PFSK-1 (cell line): ENCODE measurements at regions not wholly inside any gene's neighbourhood (a gene's known extent, or its start where the extent isn't known, plus 50 kb on each side); places are given as distances from the start of the nearest gene placed in this dataset.

Experiments used
- FOXP2 ChIP-seq: optimal IDR thresholded peaks from 2 replicates; pipeline ENCODE3; 2011; ENCODE audit warnings: borderline replicate concordance, control low read depth, inconsistent platforms; ENCODE audit not compliant: insufficient read depth; ENCODE audit errors: extremely low read length, extremely low read depth
- POLR2AphosphoS5 ChIP-seq: IDR thresholded peaks from 2 replicates; pipeline ENCODE4 v1.6.1; 2012; ENCODE audit warnings: low read depth, mild to moderate bottlenecking, control low read depth, low read length, moderate library complexity
- REST ChIP-seq, 2 experiments: IDR thresholded peaks; 2 replicates each; pipeline versions ENCODE4 v1.6.1 to v1.8.0; 2011 to 2012; ENCODE audit warnings: low read depth in 2 of 2, low read length in 2 of 2, control low read depth in 1 of 2, inconsistent platforms in 1 of 2, mild to moderate bottlenecking in 1 of 2, moderate library complexity in 1 of 2; ENCODE audit not compliant: insufficient read depth in 1 of 2
- SIN3A ChIP-seq: IDR thresholded peaks from 2 replicates; pipeline ENCODE4 v1.6.1; 2012; ENCODE audit warnings: mild to moderate bottlenecking, low read length, moderate library complexity, borderline replicate concordance; ENCODE audit not compliant: insufficient read depth
- TAF1 ChIP-seq: IDR thresholded peaks from 2 replicates; pipeline ENCODE4 v1.6.1; 2012; ENCODE audit warnings: low read length, control low read depth, borderline replicate concordance; ENCODE audit not compliant: insufficient read depth

- TF ChIP-seq REST (IDR thresholded peaks at IDR 0.05; ENCODE audit: insufficient read depth in 1 of 2, low read depth in 2 of 2, low read length in 2 of 2) (no peak), SIN3A (no peak), FOXP2 (no peak)
These were observed 229.3 kb upstream of the ZEB2 start for GRCh38 chr2:144749188-144749587.

GRCh38 chr2:144748443-144748842 lies 228.5 kb upstream of the ZEB2 start:
- TF ChIP-seq TAF1, result no peak
- no peak for TF ChIP-seq SIN3A
- TF ChIP-seq FOXP2, result no peak
- TF ChIP-seq POLR2AphosphoS5, result no peak
- no peak for TF ChIP-seq REST (IDR thresholded peaks at IDR 0.05; ENCODE audit: insufficient read depth in 1 of 2, low read depth in 2 of 2, low read length in 2 of 2)

- no peak for TF ChIP-seq TAF1
- TF ChIP-seq FOXP2, result no peak
- no peak for TF ChIP-seq POLR2AphosphoS5
- TF ChIP-seq SIN3A, result no peak
- no peak for TF ChIP-seq REST (IDR thresholded peaks at IDR 0.05; ENCODE audit: insufficient read depth in 1 of 2, low read depth in 2 of 2, low read length in 2 of 2)
These were observed 227.7 kb upstream of the ZEB2 start for GRCh38 chr2:144747571-144747970.

- TF ChIP-seq TAF1, result no peak
- no peak for TF ChIP-seq SIN3A
These were observed 225.5 kb upstream of the ZEB2 start for GRCh38 chr2:144745424-144745823.

GRCh38 chr2:144738749-144739148 lies 218.8 kb upstream of the ZEB2 start:
- TF ChIP-seq REST (IDR thresholded peaks at IDR 0.05; ENCODE audit: insufficient read depth in 1 of 2, low read depth in 2 of 2, low read length in 2 of 2), result no peak
- TF ChIP-seq SIN3A, result no peak
- no peak for TF ChIP-seq FOXP2
- TF ChIP-seq POLR2AphosphoS5, result no peak
- no peak for TF ChIP-seq TAF1
